ENCODE measurements at regions not wholly inside any gene's neighbourhood (a gene's known extent, or its start where the extent isn't known, plus 50 kb on each side); places are given as distances from the start of the nearest gene placed in this dataset.

DNA sequence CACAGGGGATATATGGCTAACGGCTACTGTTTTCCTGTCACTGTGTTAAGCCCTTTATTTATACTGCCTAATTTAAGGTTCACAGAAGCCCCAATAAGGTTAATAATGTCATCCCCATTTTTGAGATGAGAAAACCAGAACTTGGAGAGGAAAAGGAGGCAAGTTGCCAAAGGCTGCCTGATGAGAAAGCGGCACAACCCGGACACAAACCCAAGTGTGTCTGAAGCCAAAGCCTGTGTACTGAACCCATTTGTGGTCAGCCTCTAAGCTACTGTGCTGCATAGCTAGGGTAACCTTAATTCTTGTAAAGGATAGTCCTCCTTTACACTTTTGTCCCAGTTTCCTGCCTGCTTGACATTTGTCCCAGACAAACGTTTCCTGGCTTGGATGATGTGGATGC, 954.7 kb upstream of the FANCL start:
- no peak for TF ChIP-seq YY1 (IDR thresholded peaks at IDR 0.05; ENCODE audit: insufficient read depth, insufficient read length)
- no peak for TF ChIP-seq ZNF274 (IDR thresholded peaks at IDR 0.05; ENCODE audit: low read depth, low read length)
- no peak for TF ChIP-seq SUZ12 (IDR thresholded peaks at IDR 0.05; ENCODE audit: extremely low read depth, insufficient read depth, insufficient read length)
